Transverse colon (tissue), 4 donors: ENCODE measurements at regions not wholly inside any gene's neighbourhood (a gene's known extent, or its start where the extent isn't known, plus 50 kb on each side); places are given as distances from the start of the nearest gene placed in this dataset.
A peak's percentile ranks its signal among the peaks of the same experiment; 100 is the strongest.

Source experiments
- DNase-seq: peaks from one replicate; pipeline ENCODE4 v3.0.0-alpha.2; 2019
- H3K27ac ChIP-seq, 4 donors: fragments of 200-600 bp; sonication (generic); 2 replicates each; pipeline ENCODE4 v1.5.1; 2016 to 2018; ENCODE audit warnings: inconsistent platforms in 4 of 4
- H3K27me3 ChIP-seq: fragments of 200-600 bp; sonication (generic); 2 replicates; pipeline ENCODE4 v1.5.1; 2017; ENCODE audit warnings: inconsistent platforms
- H3K36me3 ChIP-seq, 4 donors: fragments of 200-600 bp; sonication (generic); 2 replicates each; pipeline ENCODE4 v1.5.1; 2017 to 2019; ENCODE audit warnings: inconsistent platforms in 4 of 4
- H3K4me1 ChIP-seq, 4 donors: fragments of 200-600 bp; sonication (generic); 2 replicates each; pipeline ENCODE4 v1.5.1; 2017 to 2020; ENCODE audit warnings: inconsistent platforms in 4 of 4
- H3K4me3 ChIP-seq, 4 donors: fragments of 200-600 bp; sonication (generic); 1 replicate in 1 of 4; 2 replicates in 3 of 4; pipeline versions ENCODE4 v1.5.1 to v1.6.1; 2017 to 2019; ENCODE audit warnings: inconsistent platforms in 4 of 4
- H3K9me3 ChIP-seq, 2 donors: fragments of 200-600 bp; sonication (generic); 2 replicates each; pipeline ENCODE4 v1.5.1; 2017 to 2019; ENCODE audit warnings: inconsistent platforms in 2 of 2
- EP300 ChIP-seq: sonication (generic); formaldehyde crosslinking; IDR thresholded peaks from one replicate; pipeline ENCODE4 v1.6.1; 2017; ENCODE audit warnings: antibody characterized with exemption, low read depth
- POLR2A ChIP-seq: fragments of 450-650 bp; IDR thresholded peaks from one replicate; pipeline ENCODE4 v1.6.1; 2016; ENCODE audit warnings: antibody characterized with exemption, mild to moderate bottlenecking, moderate library complexity
- POLR2AphosphoS5 ChIP-seq, 3 donors: sonication (generic); formaldehyde crosslinking; IDR thresholded peaks; one replicate each; pipeline ENCODE4 v1.6.1; 2016; ENCODE audit warnings: antibody characterized with exemption in 3 of 3
- WGBS, 2 donors: methylation state at CpG; one replicate each; pipeline ENCODE4 v1.1.5; 2018; ENCODE audit warnings: low coverage in 1 of 2; 5-methylcytosine and 5-hydroxymethylcytosine counted together
- in situ Hi-C, 4 donors: fragments of 200-750 bp; cut with MboI; loops; one replicate each; pipeline versions ENCODE4 v1.15.0 to v1.15.1; 2017; ENCODE audit warnings: low sequenced_read_pairs in 3 of 4, low pct_ligation_motif_present in 1 of 4, low pct_unique_long_range_greater_than_20kb in 1 of 4
- intact Hi-C: fragments of 100-400 bp; cut with DNase I; formaldehyde crosslinking; loops from one replicate; pipeline ENCODE4 v1.15.1; 2023; ENCODE audit warnings: low total_unique reads
- TF ChIP-seq, protein P1 (sequence below), 5 experiments: fragments of 200-600 bp in 3 of 5; fragments of 450-650 bp in 2 of 5; sonication (generic) in 3 of 5; IDR thresholded peaks; 1 replicate in 2 of 5; 2 replicates in 3 of 5; pipeline ENCODE4 v1.5.1; 2016 to 2017; ENCODE audit warnings: antibody characterized with exemption in 5 of 5, inconsistent platforms in 3 of 5, mild to moderate bottlenecking in 2 of 5, moderate library complexity in 1 of 5

DNA sequence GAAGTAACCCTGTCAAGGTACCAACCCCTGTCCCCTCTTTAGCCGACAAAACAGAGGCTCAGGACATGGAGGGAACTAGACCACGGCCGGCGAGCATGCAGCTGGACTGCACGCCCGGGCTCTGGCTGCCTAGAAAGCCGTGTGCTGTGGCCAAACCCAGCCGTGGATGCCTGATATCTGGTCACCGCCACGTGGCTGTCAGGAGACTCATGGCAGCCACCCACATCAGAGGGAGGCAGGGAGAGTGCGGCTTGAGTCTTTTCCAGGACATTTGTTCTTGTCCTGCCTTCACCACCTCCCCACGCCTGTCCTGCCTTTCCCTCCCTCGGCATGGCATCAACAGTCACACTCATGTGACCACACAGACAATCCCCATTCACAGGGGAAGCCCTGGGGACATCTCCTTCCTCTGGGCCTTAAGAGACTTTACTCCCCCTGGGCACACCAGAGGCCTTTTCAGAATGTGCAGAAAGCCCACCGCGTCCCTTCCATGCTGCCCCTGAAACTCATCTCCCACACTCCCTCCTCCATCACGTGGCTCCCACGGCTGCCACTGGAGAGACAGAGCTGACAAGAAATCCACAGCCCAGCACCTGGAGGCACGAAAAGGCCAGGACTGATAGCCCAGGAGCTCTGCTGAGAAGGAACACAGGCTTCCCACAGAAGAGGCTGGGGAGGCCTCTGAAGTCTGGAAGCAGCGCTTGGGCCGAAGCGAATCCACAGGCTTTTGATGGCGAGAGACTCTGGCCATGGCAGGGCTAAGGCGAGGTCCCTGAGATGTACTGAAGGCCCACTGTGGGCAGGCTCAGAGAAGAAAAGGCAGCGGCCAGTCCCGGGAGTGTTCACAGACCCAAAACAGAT is 71.2 kb upstream of the IQSEC1 start:
- Histone ChIP-seq H3K4me3 (no peak overlapping the region), H3K27me3 (no peaks in the 10 kb centered on the region), H3K9me3 (no peaks in the 10 kb centered on the region), H3K27ac (no peak overlapping the region), H3K36me3 (no peaks in the 10 kb centered on the region), H3K4me1 (no peaks in the 10 kb centered on the region)
- 81% methylated on average over 25 of the region's 25 CpGs; no CpG with 5 or more reads in 1 of the 2 donors for WGBS, 2 donors
- in situ Hi-C loops (no loop called here), intact Hi-C loops (no loop called here)
- DNase-seq: peak; percentile 2
- TF ChIP-seq EP300 (no peak), POLR2AphosphoS5 (IDR thresholded peaks at IDR 0.05) (no peak), POLR2A (no peak)
- TF ChIP-seq, protein P1, sequence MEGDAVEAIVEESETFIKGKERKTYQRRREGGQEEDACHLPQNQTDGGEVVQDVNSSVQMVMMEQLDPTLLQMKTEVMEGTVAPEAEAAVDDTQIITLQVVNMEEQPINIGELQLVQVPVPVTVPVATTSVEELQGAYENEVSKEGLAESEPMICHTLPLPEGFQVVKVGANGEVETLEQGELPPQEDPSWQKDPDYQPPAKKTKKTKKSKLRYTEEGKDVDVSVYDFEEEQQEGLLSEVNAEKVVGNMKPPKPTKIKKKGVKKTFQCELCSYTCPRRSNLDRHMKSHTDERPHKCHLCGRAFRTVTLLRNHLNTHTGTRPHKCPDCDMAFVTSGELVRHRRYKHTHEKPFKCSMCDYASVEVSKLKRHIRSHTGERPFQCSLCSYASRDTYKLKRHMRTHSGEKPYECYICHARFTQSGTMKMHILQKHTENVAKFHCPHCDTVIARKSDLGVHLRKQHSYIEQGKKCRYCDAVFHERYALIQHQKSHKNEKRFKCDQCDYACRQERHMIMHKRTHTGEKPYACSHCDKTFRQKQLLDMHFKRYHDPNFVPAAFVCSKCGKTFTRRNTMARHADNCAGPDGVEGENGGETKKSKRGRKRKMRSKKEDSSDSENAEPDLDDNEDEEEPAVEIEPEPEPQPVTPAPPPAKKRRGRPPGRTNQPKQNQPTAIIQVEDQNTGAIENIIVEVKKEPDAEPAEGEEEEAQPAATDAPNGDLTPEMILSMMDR (IDR thresholded peaks at IDR 0.05): no peak

- Histone ChIP-seq H3K9me3 (no peaks in the 10 kb centered on the region), H3K4me1 (no peaks in the 10 kb centered on the region), H3K27ac (no peak overlapping the region), H3K4me3 (no peak overlapping the region), H3K36me3 (no peaks in the 10 kb centered on the region), H3K27me3 (no peaks in the 10 kb centered on the region)
- intact Hi-C loops (no loop called here), in situ Hi-C loops (no loop called here)
- WGBS, 2 donors: 77 to 85% methylated on average over 4 to 7 of the region's 7 CpGs
- peak; percentile 2 for DNase-seq
- TF ChIP-seq, protein P1 (IDR thresholded peaks at IDR 0.05): no peak
- TF ChIP-seq POLR2AphosphoS5 (IDR thresholded peaks at IDR 0.05) (no peak), EP300 (no peak), POLR2A (no peak)
Measured at GRCh38 chr3:13143381-13144004, 70.3 kb upstream of the IQSEC1 start.

DNA sequence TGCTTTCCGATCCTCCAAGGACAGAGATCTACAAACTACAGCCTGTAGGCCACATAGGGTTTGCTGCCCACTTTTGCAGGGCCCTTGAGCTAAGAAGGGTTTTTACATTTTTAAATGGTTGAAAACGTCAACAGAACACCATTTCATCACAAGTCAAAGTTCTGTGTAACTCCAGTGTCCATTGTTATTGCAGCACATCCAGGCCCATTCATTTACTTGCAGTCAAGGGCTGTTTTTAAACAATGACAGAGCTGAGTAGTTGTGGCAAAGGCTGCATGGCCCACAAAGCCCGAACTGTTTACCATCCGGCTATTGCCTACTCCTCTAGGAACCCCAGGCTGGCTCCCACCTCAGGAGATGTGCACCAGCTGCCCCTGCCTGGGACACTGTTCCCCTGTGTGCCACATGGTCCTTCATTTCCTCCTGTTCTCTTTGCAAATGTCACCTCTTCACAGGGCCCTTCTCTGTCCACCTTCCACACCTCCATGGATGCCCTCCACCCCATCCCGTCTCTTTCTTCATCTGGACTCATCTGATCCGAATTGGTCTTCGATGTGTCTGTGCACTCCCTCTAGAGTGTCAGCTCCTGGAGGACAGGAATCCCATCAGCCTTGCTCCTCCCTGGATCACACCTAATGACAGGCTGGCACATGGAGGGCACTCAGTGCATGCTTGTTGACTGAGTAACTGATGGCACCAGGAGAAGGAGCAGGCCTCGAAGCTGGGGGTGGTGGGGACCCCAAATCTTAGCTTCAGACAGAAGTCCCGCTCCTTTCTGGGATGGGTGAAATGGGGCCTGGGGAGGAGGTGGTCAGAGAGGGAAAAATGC is 69.5 kb upstream of the IQSEC1 start:
- Histone ChIP-seq H3K27ac (no peak overlapping the region), H3K36me3 (no peaks in the 10 kb centered on the region), H3K4me1 (no peaks in the 10 kb centered on the region), H3K4me3 (no peak overlapping the region), H3K9me3 (no peaks in the 10 kb centered on the region), H3K27me3 (no peaks in the 10 kb centered on the region)
- WGBS, 2 donors: 77 to 83% methylated on average over 5 to 9 of the region's 9 CpGs
- intact Hi-C loops: no loop called here
- peak; percentile 0 for DNase-seq
- TF ChIP-seq, protein P1 (IDR thresholded peaks at IDR 0.05): no peak
- no peak for TF ChIP-seq EP300
- TF ChIP-seq POLR2A: no peak
- no peak for TF ChIP-seq POLR2AphosphoS5 (IDR thresholded peaks at IDR 0.05)
- in situ Hi-C loops: no loop called here

DNA sequence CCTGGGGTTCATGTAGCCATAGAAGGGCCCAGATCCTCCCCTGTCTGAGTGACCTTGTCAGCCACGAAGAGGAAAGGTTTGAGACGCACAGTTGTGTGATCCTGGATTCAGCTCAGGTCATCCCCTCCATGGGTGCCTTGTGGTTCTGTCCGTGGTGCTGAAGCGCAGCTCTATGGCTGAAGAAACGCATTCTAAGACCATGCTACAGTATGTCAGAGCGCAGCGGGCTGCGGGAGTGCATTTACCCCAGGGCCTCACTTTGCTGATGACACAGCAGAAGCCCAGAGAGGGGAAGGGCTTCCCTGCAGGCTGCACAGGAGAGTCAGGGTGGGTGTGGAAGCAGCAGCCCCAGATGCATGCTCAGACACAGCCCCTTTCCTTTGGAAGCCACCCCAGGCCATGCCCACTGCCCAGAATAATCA is 68.8 kb upstream of the IQSEC1 start:
- no peaks in the 10 kb centered on the region for H3K27me3 ChIP-seq
- H3K36me3 ChIP-seq: no peaks in the 10 kb centered on the region
- no peak overlapping the region for H3K27ac ChIP-seq
- no peaks in the 10 kb centered on the region for H3K4me1 ChIP-seq
- TF ChIP-seq EP300: no peak
- TF ChIP-seq POLR2AphosphoS5 (IDR thresholded peaks at IDR 0.05): no peak
- no peak for TF ChIP-seq POLR2A
- TF ChIP-seq, protein P1 (IDR thresholded peaks at IDR 0.05): no peak
- in situ Hi-C loops: no loop called here
- 29% methylated on average over 7 of the region's 8 CpGs; no CpG with 5 or more reads in 1 of the 2 donors for WGBS, 2 donors
- intact Hi-C loops: no loop called here
- no peak for DNase-seq
- no peaks in the 10 kb centered on the region for H3K9me3 ChIP-seq
- no peak overlapping the region for H3K4me3 ChIP-seq
